GM10248 (cell line): ENCODE measurements at regions not wholly inside any gene's neighbourhood (a gene's known extent, or its start where the extent isn't known, plus 50 kb on each side); places are given as distances from the start of the nearest gene placed in this dataset.

Source experiments
- CTCF ChIA-PET: fragments of 300-600 bp; sonication (Branson Sonifier 250); formaldehyde crosslinking; extraction: SDS; loops from one replicate; lab custom pipeline; 2021; ENCODE audit warnings: antibody characterized with exemption; lab: Yijun Ruan, JAX
- POLR2A ChIA-PET: fragments of 350-650 bp; sonication (Branson Sonifier 250); formaldehyde crosslinking; extraction: SDS; loops from one replicate; lab custom pipeline; 2020; ENCODE audit warnings: antibody characterized with exemption; lab: Yijun Ruan, JAX
- DNase-seq: peaks from one replicate; pipeline ENCODE4 v3.0.0; 2012; ENCODE audit errors: extremely low spot score
- CTCF ChIP-seq: IDR thresholded peaks from 2 replicates; pipeline ENCODE4 v1.5.1; 2012; ENCODE audit warnings: mild to moderate bottlenecking, low read depth; ENCODE audit errors: extremely low read depth, missing control alignments, control extremely low read depth

DNA sequence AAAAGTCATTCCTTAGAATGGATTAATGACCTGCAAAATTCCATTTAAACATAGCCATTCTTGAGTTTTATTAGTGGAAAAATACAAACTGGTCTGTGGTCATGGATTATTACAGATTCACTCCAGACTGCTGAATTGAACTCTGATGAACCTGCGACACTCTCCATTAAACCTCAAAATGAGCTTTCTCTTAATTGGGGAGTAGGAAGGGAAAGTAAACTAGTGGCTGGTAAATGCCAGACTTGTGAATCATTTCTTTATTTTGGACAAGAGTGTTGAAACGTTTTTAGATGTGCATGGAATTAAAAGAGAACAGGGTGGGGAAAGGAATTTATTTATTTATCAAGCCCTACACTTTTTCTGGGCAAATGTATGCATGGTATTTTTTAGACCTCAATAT, 321.2 kb upstream of the FANCL start:
- ChIA-PET POLR2A (no interaction called here), CTCF (interaction anchor here (1.6 kb wide), 1 partner anchor 9 kb away, joined by 5 read pairs; no protein-coding TSS in a partner anchor)
- no peak for TF ChIP-seq CTCF
- DNase-seq, result no peak

DNA sequence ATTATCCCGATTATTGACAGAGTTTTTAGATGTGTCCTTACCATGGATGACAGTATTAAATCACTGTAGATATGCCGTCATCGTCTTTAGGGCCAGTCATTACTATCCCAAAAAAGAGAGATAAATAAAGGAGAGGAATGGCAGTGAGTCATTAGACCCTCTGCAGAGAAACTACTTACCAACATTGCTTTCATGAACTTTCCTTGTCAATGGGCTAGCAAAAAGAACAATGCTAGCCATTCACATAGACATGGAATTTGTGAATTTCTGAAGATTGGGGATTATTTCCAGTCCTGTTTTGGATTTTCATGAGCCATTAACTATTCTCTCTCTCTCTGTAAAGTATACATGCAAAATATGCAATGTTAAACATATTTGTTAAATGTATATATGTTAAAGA, 319.4 kb upstream of the FANCL start:
- DNase-seq, result no peak
- TF ChIP-seq CTCF, result no peak
- ChIA-PET CTCF (no interaction called here), POLR2A (no interaction called here)

- no peak for TF ChIP-seq CTCF
- ChIA-PET POLR2A (no interaction called here), CTCF (no interaction called here)
- DNase-seq, result no peak
Measured at GRCh38 chr2:58558881-58559280, 317.8 kb upstream of the FANCL start.

- TF ChIP-seq CTCF, result no peak
- ChIA-PET POLR2A (no interaction called here), CTCF (interaction anchor here (1.0 to 1.8 kb wide), 3 partner anchors 11 to 797 kb away, joined by 3 to 9 read pairs (median 3); no protein-coding TSS in a partner anchor)
- DNase-seq, result no peak
Measured at GRCh38 chr2:58557176-58557575, 316.1 kb upstream of the FANCL start.

DNA sequence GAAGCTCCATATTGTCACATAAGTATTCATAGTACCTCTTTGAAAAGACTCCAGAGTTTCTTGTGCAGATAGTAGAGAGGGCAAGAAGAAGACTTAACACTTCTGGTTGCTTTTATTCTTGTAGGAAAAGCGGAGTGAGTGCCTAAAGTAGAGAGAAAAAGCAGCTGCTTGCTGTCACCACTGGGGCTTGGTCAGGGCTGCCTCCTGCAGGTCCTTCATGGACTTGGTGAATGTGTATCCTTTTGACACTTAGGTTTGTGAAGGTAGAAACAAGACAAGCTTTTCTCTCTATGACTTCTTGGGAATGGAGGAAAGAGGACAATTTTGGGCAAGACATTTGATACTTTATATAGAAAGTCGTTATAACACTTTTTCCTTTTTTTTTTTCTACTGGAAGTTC, 312.8 kb upstream of the FANCL start:
- ChIA-PET POLR2A (no interaction called here), CTCF (interaction anchor here (0.9 to 1.6 kb wide), 9 partner anchors 9 to 833 kb away, joined by 3 to 9 read pairs (median 4); no protein-coding TSS in a partner anchor)
- no peak for DNase-seq
- TF ChIP-seq CTCF, result peak; percentile 29

- CTCF ChIA-PET, result interaction anchor here (0.7 to 1.6 kb wide), 10 partner anchors 9 to 833 kb away, joined by 3 to 9 read pairs (median 4); no protein-coding TSS in a partner anchor
- POLR2A ChIA-PET, result no interaction called here
Measured at GRCh38 chr2:58553522-58553921, 312.4 kb upstream of the FANCL start.

More at GRCh38 chr2:58553522-58553921, 312.4 kb upstream of the FANCL start:
- no peak for TF ChIP-seq CTCF
- no peak for DNase-seq
